Lung (tissue), 11 donors: ENCODE measurements at regions not wholly inside any gene's neighbourhood (a gene's known extent, or its start where the extent isn't known, plus 50 kb on each side); places are given as distances from the start of the nearest gene placed in this dataset.
"Not testable (repeated sequence)": the region's sequence is repeated elsewhere in the genome, so short reads cannot be mapped to it uniquely, and the experiment has no call there.

ENCODE experiments used
- ATAC-seq: fragments of 200-7000 bp; cut with Tn5 transposase; one replicate; pipeline ENCODE4 v1.9.1; 2020; ENCODE audit warnings: moderate number of reproducible peaks; ENCODE audit not compliant: insufficient read depth, low FRiP score
- DNase-seq, 3 donors: peaks; one replicate each; pipeline ENCODE4 v3.0.0-alpha.2; 2013 to 2017
- H3K27ac ChIP-seq, 2 donors: one replicate each; pipeline ENCODE4 v1.5.1; 2013; ENCODE audit warnings: mild to moderate bottlenecking in 2 of 2, moderate library complexity in 2 of 2, control low read depth in 1 of 2, inconsistent platforms in 1 of 2, low read depth in 1 of 2, low read length in 1 of 2
- H3K27me3 ChIP-seq, 3 donors: one replicate each; pipeline ENCODE4 v1.5.1; 2013; ENCODE audit warnings: low read length in 2 of 3; ENCODE audit not compliant: control insufficient read depth in 3 of 3, insufficient read depth in 3 of 3
- H3K36me3 ChIP-seq, 4 donors: one replicate each; pipeline ENCODE4 v1.5.1; 2013; ENCODE audit warnings: low read length in 4 of 4, mild to moderate bottlenecking in 1 of 4, moderate library complexity in 1 of 4; ENCODE audit not compliant: control insufficient read depth in 4 of 4, insufficient read depth in 4 of 4
- H3K4me1 ChIP-seq, 5 donors: one replicate each; pipeline ENCODE4 v1.5.1; 2013; ENCODE audit warnings: low read length in 5 of 5, mild to moderate bottlenecking in 2 of 5, moderate library complexity in 1 of 5; ENCODE audit not compliant: control insufficient read depth in 5 of 5, insufficient read depth in 5 of 5
- H3K4me3 ChIP-seq: one replicate; pipeline ENCODE4 v1.5.1; 2013; ENCODE audit warnings: mild to moderate bottlenecking, control low read depth, moderate library complexity
- H3K9ac ChIP-seq, 2 donors: one replicate each; pipeline ENCODE4 v1.5.1; 2013; ENCODE audit warnings: low read length in 2 of 2, control low read depth in 1 of 2; ENCODE audit not compliant: insufficient read depth in 1 of 2
- H3K9me3 ChIP-seq, 4 donors: one replicate each; pipeline ENCODE4 v1.5.1; 2013; ENCODE audit warnings: low read length in 3 of 4, mild to moderate bottlenecking in 1 of 4, moderate library complexity in 1 of 4; ENCODE audit not compliant: control insufficient read depth in 4 of 4, insufficient read depth in 3 of 4
- CTCF ChIP-seq: IDR thresholded peaks from 2 replicates; pipeline ENCODE4 v1.5.1; 2012; ENCODE audit warnings: mild to moderate bottlenecking; ENCODE audit errors: control extremely low read depth, extremely low read depth
- WGBS, 2 donors: extraction: QIAGEN DNeasy Blood & Tissue Kit; methylation state at CpG; one replicate each; pipeline ENCODE4 v1.1.7; 2013; 5-methylcytosine and 5-hydroxymethylcytosine counted together
- donor health status: control.
- donor health status: control.
- donor health status: Bipolar disorder and iron deficiency.
- donor health status: healthy.
- donor health status: DM: yes; HTN: yes; CAD: no.

- no peak for TF ChIP-seq CTCF
- H3K4me3 ChIP-seq: no peak overlapping the region
- no peak overlapping the region for H3K27ac ChIP-seq
- DNase-seq: no peak
- no peaks in the 10 kb centered on the region for H3K27me3 ChIP-seq
- H3K9ac ChIP-seq: no peak overlapping the region
- no peaks in the 10 kb centered on the region for H3K36me3 ChIP-seq
- ATAC-seq: no peak
- H3K9me3 ChIP-seq: no peaks in the 10 kb centered on the region
- H3K4me1 ChIP-seq: no peaks in the 10 kb centered on the region
Measured at GRCh38 chr1:227482023-227482299, 81.4 kb upstream of the ZNF678 start.

- not testable (repeated sequence) for ATAC-seq, H3K4me1 ChIP-seq, H3K27me3 ChIP-seq, H3K36me3 ChIP-seq, H3K27ac ChIP-seq, H3K9ac ChIP-seq, H3K9me3 ChIP-seq, H3K4me3 ChIP-seq
- DNase-seq: peak in 2 of 3 donors; percentile 8 to 27
- 43 to 52% methylated on average over 5 of the region's 5 CpGs for WGBS, 2 donors
Measured at GRCh38 chr1:227474072-227474471, 89.3 kb upstream of the ZNF678 start.

DNA sequence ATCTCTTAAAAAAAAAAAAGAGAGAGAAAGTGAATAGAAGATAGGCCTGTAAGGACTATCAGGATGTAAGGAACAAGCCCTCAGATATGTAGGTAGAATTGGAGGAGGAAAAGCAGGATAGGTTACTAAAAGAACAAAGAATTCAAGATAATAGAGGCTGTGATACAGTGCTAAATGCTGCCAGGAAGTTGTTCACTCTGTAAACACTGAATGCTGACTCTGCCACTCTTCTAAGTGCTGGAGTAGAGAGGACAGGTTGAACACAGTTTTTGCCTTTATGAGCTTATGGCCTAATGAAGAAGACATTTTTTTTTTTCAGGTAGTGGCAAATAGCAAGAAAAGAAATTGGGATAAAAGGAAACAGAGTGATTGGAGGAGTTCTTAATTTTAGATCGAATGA is 90.6 kb upstream of the ZNF678 start:
- Histone ChIP-seq H3K4me1 (no peaks in the 10 kb centered on the region), H3K9me3 (peaks cover 0 to 2% (median 0%) of the 10 kb centered on the region in 4 donors), H3K27ac (no peak overlapping the region), H3K9ac (no peak overlapping the region), H3K4me3 (no peak overlapping the region), H3K36me3 (no peaks in the 10 kb centered on the region), H3K27me3 (no peaks in the 10 kb centered on the region)
- no peak for ATAC-seq
- 81 to 92% methylated on average over 1 of the region's 1 CpG for WGBS, 2 donors
- TF ChIP-seq CTCF: no peak
- DNase-seq: no peak

DNA sequence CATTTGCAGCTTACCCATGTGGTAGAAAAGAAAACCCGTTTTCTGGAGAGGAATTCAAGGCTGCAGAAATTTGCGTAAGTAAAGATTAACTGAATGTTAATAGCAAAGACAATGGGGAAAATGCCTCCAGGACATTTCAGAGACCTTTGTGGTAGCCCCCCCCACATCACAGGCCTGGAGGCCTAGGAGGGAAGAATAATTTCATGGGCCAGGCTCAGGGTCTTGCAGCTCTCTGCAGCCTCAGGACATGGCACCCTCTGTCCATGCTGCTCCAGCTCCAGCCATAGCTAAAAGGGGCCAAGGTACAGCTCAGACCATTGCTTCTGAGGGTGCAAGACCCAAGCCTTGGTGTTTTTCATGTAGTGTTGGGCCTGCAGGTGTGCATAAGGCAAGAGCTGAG is 92.7 kb upstream of the ZNF678 start:
- WGBS, 2 donors: 95% methylated on average over 2 of the region's 2 CpGs
- ATAC-seq (no peak), DNase-seq (no peak)
- Histone ChIP-seq H3K36me3 (no peaks in the 10 kb centered on the region), H3K9ac (no peak overlapping the region), H3K9me3 (peaks cover 0 to 2% (median 0%) of the 10 kb centered on the region in 4 donors), H3K27ac (no peak overlapping the region), H3K4me1 (no peaks in the 10 kb centered on the region), H3K4me3 (no peak overlapping the region), H3K27me3 (no peaks in the 10 kb centered on the region)
- no peak for TF ChIP-seq CTCF
